NCI-H2227 (cell line): ENCODE measurements at regions not wholly inside any gene's neighbourhood (a gene's known extent, or its start where the extent isn't known, plus 50 kb on each side); places are given as distances from the start of the nearest gene placed in this dataset.

Source experiments
- DNase-seq: peaks from one replicate; lab custom pipeline; 2025; ENCODE audit not compliant: unreplicated experiment; lab: John Stamatoyannopoulos, UW

- DNase-seq = no peak
Measured at GRCh38 chr12:84807249-84807648, 105.3 kb downstream of the SLC6A15 start.

GRCh38 chr12:84805474-84805858 lies 107.1 kb downstream of the SLC6A15 start:
- no peak for DNase-seq

- DNase-seq = no peak
Measured at GRCh38 chr12:84804691-84805473, 107.7 kb downstream of the SLC6A15 start.

- no peak for DNase-seq
Measured at GRCh38 chr12:84803661-84804060, 108.9 kb downstream of the SLC6A15 start.

- DNase-seq = no peak
Measured at GRCh38 chr12:84802161-84802560, 110.4 kb downstream of the SLC6A15 start.

GRCh38 chr12:84793558-84794367 lies 118.8 kb downstream of the SLC6A15 start:
- DNase-seq = no peak

- DNase-seq = no peak
Measured at GRCh38 chr12:84791444-84791843, 121.2 kb downstream of the SLC6A15 start.

- no peak for DNase-seq
Measured at GRCh38 chr12:84789184-84789583, 123.4 kb downstream of the SLC6A15 start.

- DNase-seq = no peak
Measured at GRCh38 chr12:84787253-84787652, 125.3 kb downstream of the SLC6A15 start.

- no peak for DNase-seq
Measured at GRCh38 chr12:84786622-84787021, 126.0 kb downstream of the SLC6A15 start.

- DNase-seq = no peak
Measured at GRCh38 chr12:84785951-84786350, 126.6 kb downstream of the SLC6A15 start.

- DNase-seq = no peak
Measured at GRCh38 chr12:84785281-84785680, 127.3 kb downstream of the SLC6A15 start.

- DNase-seq = no peak
Measured at GRCh38 chr12:84779169-84779568, 133.4 kb downstream of the SLC6A15 start.

GRCh38 chr12:84772281-84772680 lies 140.3 kb downstream of the SLC6A15 start:
- no peak for DNase-seq

- DNase-seq = no peak
Measured at GRCh38 chr12:84767079-84767478, 145.5 kb downstream of the SLC6A15 start.

- DNase-seq = no peak
Measured at GRCh38 chr12:84766375-84766774, 146.2 kb downstream of the SLC6A15 start.

GRCh38 chr12:84764001-84764400 lies 148.6 kb downstream of the SLC6A15 start:
- no peak for DNase-seq

- DNase-seq = no peak
Measured at GRCh38 chr12:84763107-84763506, 149.5 kb downstream of the SLC6A15 start.

GRCh38 chr12:84760091-84760865 lies 152.3 kb downstream of the SLC6A15 start:
- no peak for DNase-seq

- no peak for DNase-seq
Measured at GRCh38 chr12:84757978-84758377, 154.6 kb downstream of the SLC6A15 start.

- no peak for DNase-seq
Measured at GRCh38 chr12:84756961-84757360, 155.6 kb downstream of the SLC6A15 start.

GRCh38 chr12:84745127-84745526 lies 167.5 kb downstream of the SLC6A15 start:
- no peak for DNase-seq
